ENCODE measurements at regions not wholly inside any gene's neighbourhood (a gene's known extent, or its start where the extent isn't known, plus 50 kb on each side); places are given as distances from the start of the nearest gene placed in this dataset.

- no peak for DNase-seq (ENCODE audit: low spot score)
These were observed 78.8 kb upstream of the ARHGAP28 start for GRCh38 chr18:6650747-6651146.

- no peak for DNase-seq (ENCODE audit: low spot score)
These were observed 77.4 kb upstream of the ARHGAP28 start for GRCh38 chr18:6652098-6652497.

GRCh38 chr18:6653880-6654279 lies 75.6 kb upstream of the ARHGAP28 start:
- DNase-seq (ENCODE audit: low spot score) = no peak

GRCh38 chr18:6659963-6660725 lies 69.4 kb upstream of the ARHGAP28 start:
- DNase-seq (ENCODE audit: low spot score) = no peak

DNA sequence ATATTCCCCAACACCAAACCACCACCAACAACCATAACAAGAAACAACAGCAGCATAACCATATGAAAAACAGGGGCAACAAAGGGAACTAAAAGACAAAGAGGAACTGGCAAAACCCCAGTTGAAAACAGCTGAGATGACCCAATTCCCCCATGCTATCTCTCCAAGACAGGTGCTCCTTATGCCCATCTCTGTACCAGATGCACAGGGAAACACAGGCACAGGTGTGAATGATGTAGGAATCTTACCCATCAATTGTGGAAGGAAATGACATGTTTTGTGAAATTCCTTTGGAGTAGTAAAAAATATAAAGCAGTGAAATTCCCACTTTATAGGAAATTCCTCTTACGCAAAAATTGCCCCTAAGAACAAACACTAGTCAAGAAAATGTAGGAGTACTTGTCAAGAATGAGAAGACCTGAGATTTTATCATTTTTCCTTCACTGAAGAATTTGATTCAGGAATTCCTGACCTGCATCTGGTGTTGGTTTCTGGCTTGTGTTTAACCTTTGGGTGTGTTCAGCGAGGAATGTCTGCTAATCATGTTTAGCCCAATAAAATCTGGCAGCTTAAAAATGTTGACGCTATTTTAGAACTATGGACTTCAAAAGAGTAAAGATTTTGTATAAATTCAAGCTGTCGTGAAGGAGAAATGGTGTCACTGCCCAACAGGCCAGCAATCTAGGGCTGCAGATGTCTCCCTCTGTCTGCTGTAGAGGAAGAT lies 67.7 kb upstream of the ARHGAP28 start:
- no peak for DNase-seq (ENCODE audit: low spot score)

GRCh38 chr18:6666012-6666685 lies 63.4 kb upstream of the ARHGAP28 start:
- no peak for DNase-seq (ENCODE audit: low spot score)

- no peak for DNase-seq (ENCODE audit: low spot score)
These were observed 60.7 kb upstream of the ARHGAP28 start for GRCh38 chr18:6668836-6669235.

DNA sequence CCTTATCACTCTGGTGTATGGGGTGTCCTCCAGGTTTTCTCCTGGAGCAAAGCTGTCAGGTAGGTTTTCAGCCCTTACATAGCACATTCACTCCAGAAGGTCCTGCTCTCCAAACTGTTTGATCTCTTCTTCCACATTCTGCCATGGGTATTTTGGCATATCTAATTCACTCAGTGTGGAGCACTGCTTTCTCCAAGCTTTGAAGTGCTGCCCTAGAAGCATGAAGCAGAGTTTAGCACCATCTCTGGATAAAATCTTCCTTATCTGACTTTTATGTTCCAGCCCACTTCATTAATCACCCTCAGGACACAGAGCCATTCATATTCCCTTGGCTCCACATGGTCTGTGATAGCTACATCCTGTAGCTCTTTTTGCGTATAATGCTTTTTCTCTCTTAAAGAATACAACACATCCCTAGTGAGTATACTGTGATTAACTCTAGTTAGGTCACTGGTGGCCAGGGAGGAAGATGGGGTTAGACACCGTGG lies 56.7 kb upstream of the ARHGAP28 start:
- no peak for DNase-seq (ENCODE audit: low spot score)

DNA sequence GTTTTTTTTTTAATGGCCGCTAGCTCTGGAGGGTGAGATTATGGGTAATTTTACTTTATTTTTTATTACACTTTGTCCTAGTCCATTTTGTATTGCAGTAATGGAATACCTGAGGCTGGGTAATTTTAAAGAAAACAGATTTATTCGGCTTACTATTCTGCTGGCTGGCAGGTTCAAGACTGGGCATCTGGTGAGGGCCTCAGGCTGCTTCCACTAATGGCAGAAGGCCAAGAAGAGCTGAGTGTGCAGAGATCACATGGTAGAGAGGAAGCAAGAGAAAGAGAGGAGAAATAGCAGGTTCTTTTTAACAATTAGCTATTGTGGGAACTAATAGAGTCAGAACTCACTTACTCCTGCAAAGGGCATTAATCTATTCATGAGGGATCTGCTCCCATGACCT lies 52.4 kb upstream of the ARHGAP28 start:
- no peak for DNase-seq (ENCODE audit: low spot score)

DNA sequence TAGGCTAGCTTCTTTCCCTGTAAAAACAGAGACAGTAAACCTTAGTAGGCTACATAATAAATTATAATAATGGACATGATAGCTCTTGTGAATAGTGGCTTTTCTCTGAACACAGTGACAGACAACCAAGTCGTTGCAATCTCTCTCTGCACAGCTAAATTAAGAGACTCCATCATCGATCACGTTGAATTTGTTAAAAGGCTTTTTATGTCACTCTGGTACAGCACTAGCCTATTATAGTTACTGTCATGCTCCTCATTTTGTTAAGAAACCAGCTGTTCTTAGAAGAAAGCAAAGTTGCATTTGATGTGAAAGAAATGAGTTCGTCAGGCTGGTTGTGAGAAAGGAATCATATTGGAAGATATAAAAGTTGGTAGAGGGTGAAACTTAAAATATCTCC lies 50.3 kb upstream of the ARHGAP28 start:
- no peak for DNase-seq (ENCODE audit: low spot score)

All from CD4-positive, alpha-beta T cell treated with Interleukin-6 at 100 ng/mL for 8 hours (primary cell).